ENCODE measurements at regions not wholly inside any gene's neighbourhood (a gene's known extent, or its start where the extent isn't known, plus 50 kb on each side); places are given as distances from the start of the nearest gene placed in this dataset.

DNA sequence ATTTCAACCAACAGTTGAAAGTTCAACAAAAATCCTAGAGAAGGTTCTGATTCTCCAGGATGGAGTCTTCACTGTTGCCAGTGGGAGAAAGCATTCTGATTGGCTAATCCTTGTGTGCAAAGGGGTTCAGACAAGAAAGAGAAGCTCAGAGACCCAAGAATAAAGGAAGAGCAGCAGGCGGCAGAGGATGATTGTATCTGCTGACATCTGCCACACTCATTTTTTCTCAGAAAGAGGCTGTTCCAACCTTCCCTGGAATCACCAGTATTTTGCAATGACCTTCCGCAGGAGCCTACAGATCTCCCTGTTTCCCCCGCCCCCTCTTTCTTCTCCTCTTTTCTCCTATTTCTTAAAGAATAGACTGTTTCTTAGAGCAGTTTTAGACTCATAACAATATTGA is 376.7 kb downstream of the CDH26 start:
- no peak for DNase-seq

DNA sequence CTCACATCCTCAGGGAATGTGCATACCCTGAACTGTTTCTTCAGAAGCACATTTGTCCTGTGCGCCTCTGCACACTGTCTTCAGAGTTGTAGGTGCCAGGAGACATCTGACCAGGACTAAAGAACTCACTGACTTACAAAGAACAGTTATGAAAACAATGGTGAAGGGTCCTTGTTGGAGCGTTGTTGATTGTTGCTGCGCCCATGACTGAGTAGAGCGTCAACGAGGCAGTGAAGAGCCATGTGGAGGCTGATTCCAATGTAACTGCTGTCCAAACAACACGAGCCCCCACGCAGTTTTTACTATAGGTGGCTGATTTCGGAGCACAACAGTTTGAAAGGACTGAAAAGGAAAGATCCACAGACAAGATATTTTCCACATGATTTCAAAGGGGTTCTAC is 380.3 kb downstream of the CDH26 start:
- no peak for DNase-seq

DNA sequence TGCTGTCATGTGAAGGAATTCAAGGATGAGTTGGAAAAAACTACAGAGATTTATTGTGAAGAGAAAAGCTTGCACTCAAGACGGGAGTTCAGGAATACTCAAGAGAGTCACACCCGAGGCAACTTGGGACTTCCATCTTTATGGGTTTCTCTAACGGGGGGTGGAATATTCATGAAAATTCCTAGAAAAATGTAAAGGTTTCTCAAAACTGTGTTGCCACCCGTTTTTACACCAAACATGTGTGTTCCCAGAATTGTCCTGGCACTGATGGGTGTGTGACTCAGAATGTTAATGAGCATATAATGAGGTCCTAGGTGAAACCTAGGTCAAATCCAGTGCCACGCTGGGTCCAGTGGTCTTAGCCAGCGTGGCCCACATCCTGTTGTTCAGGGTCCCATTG is 381.5 kb downstream of the CDH26 start:
- no peak for DNase-seq

DNA sequence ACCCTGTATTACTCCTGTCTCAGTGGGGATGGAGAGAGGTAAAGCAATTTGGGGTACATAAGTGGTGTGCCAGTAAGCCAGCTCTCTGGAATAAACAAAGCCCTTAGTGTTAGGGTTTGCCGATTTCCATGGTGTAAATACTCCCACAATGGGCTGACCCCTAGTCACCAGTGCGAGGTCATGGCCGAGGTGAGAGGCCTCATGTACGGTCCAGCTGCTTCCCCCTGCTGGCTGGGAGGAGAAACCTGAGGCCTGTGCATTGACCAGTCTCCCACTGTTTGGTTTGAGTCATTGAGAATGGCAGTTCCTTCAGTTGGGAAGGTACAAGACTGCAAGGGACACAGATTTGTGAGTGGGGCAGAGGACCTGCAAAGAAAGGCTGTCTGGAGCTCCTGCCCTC is 382.0 kb downstream of the CDH26 start:
- no peak for DNase-seq

DNA sequence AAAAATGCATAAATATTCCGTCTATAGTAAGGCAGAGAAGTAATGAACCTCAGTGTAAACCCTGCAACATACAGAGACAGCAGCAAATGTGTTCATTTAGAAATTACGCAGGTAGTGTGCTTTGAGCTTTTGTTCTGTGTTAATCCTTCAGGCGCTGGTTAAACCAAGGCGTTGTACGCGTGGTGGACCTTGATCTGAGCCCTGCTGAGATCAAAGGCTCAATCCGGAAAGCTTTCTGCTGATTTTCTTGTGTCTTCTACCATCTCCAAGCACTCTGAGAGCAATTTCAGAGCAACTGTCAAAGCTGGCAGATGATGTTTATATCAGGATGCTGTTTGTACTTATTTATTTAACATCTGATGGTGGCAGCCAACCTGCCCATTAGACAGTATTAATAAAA is 382.8 kb downstream of the CDH26 start:
- DNase-seq: no peak

DNA sequence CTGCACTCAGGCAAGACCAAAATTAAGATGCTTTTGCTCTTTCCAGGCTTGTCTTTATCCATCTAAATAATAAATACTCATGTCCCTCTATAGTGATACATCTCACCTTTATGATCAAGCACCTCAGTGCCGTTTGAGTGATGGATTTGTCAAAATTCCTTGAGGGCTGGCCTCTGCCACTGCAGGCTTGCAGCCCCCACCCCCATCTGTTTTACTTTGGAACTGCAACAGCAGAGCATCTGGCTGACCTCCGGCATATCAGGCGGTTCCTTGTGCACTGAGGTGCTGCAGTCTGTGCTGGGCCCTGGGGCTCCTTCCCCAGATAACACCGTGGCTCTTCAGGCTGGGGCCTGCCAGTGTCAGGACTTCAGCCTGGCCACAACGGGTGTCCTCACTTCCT is 386.9 kb downstream of the CDH26 start:
- DNase-seq: no peak

DNA sequence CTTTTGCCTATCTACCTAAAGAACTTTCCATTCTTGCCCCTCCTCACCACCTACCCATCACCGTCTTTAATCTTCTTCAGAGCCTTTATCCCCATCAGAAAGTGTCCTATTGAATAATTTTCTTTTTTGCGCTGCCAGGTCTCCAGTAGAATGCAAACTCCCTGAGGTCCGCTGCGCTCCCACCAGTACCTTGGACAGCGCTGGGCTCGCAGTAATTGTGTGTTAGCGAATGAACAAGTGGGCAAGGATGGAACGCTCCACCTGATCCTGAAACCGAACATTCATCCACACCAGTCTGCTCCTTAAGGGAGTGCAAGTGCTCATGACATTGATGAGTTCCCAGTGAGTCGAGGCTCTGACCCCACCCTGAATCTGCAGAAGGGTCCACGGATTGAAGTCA is 391.2 kb downstream of the CDH26 start:
- DNase-seq: no peak

DNA sequence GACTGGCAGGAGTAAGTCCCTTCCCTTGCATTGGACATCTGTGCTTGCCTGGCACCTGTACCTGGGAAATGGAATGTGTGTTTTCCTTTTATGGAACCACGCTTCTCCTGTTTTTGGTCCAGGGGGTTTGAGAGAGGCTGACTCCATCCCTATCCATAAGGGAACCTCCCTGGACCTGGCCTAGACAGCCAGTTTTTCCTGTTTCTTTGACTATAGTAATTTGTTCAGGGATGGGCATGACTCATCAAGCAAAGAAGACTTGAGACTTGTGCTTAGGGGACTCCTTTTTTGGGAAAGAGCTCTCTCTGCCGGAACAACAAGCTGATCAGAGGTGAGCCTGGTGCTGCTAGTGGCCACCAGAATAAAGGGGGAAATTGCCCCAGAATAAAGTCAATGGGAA is 393.8 kb downstream of the CDH26 start:
- DNase-seq: no peak

DNA sequence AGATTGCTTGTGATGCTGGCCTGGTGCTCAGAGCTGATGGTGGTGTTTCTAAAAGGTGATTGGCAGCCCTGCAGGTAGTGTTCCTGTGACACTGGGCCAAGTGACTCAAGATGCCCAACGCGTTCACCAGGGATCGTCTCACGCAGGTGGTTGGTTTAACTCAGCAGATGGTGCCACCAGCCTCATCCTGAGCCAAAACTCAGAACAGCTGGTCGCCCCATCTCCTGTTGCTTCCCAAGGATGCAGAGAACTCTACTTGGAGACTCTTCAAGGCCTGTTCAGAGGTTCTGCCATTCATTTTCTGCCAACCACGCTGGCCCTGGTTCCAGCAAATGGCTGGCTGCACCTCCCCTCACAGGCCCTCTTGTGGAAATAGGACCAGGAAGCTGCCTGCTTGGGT is 394.4 kb downstream of the CDH26 start:
- DNase-seq: no peak

DNA sequence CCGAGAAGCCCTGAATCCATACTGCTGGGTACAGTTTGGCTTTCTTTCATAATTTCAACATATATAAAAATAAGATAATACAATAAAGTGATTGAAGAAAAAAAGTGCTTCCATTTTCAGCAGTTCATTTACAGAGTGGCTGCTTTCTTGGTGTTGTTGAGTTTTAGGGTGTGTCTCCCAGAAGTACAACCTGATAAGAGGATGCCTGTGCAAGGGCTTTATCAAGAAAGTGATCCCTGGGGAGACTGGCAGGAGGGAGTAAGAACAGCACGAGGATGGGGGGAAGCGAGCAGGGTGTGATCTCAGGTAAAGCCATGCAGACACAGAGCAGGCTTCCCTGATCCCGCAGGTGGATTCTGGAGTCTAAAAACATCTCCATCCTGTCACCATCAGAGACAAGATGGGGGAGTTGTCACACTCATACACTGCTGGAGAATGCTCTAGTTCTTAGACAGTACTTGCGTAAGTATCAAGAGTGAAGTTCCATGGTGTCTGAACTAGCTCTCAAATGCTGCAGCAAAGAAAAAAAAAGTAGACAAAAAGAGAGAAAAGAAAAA is 395.9 kb downstream of the CDH26 start:
- no peak for DNase-seq

DNA sequence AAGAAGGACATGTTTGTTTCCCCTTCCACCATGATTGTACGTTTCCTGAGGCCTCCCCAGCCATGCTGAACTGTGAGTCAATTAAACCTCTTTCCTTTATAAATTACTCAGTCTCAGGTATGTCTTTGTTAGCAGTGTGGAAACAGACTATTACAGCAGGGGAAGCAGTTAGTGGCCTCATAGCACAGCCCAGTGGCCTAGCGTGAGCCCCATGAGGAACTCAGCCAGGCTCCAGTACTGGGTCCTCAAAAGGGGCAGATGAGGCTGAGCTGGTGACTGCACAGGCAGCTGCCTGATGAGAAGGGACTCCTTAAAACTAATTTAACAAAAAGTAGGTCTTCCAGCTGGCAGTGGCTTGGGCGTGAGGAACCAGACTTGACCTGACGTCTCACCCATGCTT is 399.9 kb downstream of the CDH26 start:
- DNase-seq: no peak

DNA sequence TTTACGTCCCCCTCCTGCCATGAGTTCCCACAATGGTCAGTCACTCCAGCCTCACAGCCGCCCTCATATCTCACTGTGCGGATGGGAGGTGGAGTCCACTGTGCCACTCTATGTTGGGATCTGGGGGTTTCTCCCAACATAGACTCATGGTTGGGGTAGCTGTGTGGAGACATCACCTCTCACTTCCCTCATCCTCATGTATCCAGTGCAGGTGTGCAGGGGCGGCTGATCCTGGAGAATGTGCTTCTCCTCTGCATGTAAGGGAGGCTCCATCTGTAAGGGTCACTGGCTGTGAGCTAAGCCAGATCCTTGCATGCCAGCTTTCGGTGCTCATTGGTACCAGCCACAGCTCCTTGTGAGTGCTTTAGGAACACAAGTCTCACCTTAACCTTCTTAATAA is 400.8 kb downstream of the CDH26 start:
- no peak for DNase-seq

DNA sequence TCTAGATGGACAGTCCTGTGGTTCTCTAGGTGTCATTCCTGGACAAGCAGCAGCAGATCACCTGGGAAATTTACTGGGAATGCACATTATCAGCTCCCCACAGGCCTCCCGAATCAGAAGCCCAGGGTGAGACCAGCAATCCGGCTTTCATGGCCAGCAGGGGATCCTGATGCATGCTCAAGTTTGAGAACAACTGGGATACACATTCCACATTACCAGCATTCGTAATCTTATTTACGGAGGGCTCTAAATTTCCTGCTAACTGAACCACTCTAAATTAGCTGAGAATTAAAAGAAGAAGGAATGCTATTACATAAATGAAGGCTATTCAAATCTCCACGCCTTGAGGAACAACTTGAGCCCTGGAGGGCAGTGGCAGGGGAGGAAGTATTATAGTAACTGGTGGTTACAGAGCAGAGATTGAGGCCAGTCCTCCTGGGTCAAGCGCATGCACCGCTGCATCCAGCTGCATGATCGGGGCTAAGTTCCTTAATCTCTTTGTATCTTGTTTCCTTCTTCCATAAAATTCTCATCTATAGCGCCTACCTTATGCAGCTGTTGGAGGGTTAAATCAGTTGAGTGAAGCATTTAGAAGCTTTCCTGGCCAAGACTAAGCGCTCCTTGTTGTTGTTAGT is 403.7 kb downstream of the CDH26 start:
- DNase-seq: no peak

DNA sequence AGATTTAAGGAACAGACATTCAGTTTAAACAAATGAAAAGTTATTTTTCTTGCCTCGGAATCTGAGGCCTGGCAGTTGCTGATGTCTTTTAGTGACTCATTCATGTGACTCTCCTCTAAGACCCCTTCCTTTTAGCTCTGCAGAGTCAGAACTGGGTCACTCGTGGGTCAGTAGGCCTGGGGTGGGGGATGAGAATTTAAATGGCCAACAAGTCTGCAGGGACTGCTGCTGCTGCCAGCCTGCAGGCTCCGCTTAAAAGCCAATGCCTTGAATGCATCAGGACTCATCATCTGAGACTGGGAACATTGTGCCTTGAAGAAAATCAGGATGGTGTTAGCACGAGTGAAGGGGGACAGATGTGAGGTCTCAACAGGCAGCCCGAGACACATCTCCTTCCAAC is 404.3 kb downstream of the CDH26 start:
- DNase-seq: no peak

DNA sequence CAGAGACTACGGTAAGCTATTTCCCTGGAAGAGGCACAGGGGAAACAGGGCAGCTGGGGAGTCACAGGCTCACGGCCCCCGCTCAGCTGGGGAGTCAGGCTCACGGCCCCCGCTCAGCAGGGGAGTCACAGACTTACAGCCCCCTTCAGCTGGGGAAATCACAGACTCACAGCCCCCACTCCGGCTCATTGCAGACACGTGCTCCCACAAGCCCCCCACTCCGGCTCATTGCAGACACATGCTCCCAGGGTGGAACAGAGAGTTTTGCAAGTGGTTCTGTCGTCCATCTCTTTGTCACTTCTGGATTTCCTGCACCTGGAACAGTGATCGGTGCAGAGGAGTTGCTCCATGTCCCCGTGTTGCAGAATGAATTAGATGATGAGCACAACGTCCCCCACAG is 405.5 kb downstream of the CDH26 start:
- no peak for DNase-seq

DNA sequence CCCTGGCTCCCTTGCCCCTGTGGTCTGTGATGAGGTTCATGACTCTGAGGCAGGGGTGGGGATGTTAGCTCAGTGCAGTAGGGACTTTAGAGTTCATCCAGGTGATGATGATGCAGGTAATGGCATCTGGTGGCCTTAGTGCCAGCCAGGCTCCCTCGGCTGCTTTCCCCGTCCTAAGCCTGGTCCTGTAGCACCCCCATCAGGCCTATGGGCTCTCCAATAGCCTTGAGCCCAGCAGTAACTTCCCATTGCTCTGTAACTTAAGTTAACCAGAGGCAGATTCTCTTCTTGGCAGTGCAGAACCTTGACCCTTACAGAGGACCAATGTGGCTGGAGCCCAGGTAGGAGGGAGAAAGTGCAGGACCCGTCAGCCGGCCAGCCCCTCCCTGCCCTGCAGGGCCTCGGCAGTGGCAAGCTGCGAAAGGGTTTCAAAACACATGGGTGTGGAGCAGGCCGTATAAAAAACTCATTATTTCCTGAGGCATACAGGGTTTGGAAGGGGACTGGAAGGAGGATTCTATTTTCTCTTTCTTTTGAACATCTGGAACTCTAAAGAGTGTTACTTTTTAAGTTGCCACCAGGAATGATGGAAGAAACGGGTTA is 406.9 kb downstream of the CDH26 start:
- no peak for DNase-seq

DNA sequence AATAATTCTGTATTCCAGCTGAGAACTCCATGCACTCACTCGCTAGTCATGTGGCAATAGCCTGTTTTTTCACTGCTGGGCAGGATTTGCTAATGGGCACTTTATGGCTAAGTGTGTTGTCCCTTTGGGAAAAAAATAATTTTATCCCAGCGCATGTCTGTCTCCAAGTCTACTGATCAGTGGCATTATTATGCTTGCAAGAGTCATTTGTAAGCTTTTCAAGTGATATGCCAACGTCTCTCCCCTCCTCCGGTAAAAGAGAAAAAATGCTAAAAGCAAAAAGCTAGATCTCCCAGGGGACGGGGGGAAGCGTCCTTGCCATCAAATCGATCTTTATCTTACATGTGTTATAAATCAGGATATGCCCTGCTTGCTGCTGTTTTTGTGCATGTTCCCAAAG is 407.7 kb downstream of the CDH26 start:
- no peak for DNase-seq

DNA sequence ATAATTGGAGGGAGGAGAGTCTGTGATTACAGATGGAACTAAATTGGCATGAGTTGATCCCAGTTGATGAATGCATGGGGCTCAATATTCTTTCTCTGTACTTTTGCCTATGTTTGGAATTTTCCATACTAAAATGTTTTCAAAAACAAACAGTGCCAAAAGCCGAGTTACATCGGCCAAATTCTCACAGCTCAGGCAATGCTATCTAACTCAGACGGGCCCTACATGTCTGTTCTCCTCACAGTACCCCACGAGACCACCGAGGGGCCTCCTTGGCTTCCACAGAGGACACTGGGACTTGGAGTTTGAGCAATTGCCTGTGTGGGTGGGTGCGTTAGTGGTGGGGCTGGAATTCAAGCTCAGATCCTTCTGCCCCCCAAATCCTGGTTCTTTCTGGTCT is 413.2 kb downstream of the CDH26 start:
- no peak for DNase-seq

DNA sequence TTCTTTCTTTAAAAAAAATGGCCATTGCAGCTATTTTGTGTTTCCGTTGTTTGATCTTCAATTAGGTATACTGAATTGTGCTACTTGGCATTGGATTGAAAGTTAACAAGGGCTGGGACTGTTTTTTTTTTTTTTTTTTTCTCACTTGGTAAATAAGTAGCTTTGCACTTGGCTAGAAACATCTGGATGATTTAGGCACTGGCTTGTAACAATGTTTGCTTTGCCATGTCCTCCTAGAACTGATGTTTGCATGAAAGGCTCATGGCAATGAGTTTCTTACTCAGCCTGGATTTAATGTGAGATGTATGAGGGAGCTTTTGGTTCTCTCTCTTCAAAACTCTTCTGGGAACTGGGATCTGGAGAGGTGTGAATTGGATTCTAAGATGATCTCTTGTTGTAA is 414.1 kb downstream of the CDH26 start:
- DNase-seq: no peak

DNA sequence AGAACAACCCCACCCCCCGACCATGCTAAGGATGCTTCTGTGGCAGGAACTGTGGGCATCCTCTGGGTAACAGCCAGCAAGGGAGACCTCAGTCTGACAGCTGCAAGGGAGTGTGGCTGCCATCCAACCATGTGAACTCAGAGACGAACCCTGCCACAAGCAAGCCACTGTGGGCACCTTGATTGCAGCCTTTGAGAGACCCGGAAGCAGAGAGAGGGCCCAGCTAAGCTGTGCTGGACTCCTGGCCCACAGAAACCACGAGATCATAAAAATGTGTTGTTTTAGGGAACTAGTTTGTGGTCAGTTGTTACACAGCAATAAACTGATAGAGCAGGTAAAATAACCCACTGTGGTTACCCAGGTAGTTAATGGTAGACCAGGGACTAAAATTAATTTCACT is 414.6 kb downstream of the CDH26 start:
- DNase-seq: no peak

DNA sequence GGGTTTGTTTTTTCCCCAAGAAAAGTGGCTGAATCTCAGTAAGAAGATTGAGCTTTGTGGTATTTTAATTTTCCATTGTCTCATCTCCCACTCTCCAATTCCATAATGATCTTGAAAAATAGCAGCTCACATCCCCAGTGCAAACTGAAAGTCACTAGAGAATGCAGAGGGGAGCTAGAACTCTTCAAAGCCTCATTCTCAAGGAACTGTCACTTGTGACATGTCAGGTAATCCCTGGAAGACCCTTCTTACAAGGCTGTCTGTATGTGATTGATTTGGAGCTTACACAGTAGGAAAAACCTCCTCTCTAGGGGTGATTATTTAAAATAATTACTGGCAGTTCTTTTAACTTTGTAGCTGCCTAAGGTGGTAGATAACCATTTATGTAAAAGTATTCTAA is 420.4 kb downstream of the CDH26 start:
- no peak for DNase-seq

DNA sequence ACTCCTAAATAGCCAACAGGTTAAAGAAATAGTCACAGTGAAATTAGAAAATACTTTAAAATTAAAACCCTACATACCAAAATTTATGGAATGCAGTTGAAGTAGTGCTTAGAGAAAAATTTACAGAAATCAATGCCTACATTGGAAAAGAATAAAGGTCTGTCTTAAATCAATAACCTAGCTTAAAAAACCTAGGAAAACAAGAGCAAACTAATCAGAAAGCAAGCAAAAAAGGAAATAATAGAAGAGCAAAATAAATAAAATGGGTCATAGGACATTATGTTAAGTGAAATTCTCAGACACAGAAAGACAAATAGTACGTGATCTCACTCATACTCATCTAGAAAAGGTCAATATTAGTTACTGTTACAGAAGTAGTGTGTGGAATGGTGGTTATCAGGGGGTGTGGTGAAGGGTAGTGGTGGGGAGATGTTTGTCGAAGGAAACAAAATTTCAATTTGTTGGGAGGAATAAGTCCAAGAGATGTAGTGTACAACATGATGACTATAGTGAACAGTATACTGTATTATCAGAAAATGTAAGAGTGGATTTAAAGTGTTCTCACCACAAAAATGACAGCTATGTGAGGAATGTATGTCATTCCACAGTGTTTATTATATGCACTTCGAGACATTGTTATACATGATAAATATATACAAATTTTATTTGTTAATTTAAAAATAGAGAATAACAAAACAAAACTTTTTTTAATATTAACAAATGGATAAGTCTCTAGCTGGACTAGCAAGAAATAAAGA is 423.6 kb downstream of the CDH26 start:
- no peak for DNase-seq

DNA sequence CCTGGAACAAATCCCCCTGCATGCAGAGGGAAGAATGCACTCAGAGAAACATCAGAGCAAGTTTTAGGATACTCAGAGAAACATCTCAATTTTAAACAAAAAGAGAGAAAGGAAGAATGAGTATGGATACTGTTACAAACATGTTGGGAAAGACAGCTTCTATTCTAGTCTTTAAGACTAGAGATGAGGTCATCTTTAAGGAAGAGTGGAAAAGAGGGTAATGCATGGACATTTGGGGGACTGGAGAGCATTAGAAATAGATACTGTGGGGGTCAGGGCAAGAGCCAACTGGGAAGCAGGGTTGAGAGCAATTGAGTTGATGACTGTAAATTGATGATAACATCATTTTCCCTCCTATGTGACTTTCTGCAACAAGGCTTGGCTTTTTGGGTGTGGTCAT is 431.2 kb downstream of the CDH26 start:
- no peak for DNase-seq

DNA sequence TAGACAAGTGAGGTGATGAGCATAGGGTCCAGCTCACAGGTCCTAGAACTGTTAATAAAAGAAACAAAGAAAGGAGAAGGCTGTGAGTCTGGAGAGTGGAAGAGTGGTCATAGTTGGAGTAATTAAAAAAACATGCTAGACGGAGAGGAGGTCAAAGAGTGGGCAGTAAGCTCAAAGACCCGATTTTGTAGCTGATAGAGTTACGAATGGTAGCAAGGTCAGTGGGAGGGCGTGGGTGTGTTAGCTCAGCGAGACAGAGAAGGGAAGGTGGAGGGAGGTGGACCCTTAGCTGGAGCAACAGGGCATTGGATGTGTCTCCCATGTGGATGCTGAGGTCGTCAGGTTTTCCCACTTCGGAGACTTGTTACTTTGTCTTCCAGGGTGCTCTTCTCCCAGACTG is 431.7 kb downstream of the CDH26 start:
- DNase-seq: no peak
